Stimulated activated CD8-positive, alpha-beta memory T cell treated with anti-CD3 and anti-CD28 coated beads, Interleukin-2, amount 100 ng/mL, for 48 hours (primary cell): ENCODE measurements at regions not wholly inside any gene's neighbourhood (a gene's known extent, or its start where the extent isn't known, plus 50 kb on each side); places are given as distances from the start of the nearest gene placed in this dataset.
"Not testable (repeated sequence)": the region's sequence is repeated elsewhere in the genome, so short reads cannot be mapped to it uniquely, and the experiment has no call there.

Experiments
- DNase-seq, 2 donors: peaks; one replicate each; pipeline ENCODE4 v3.0.0-alpha.2; 2020; ENCODE audit warnings: low read depth in 2 of 2

GRCh38 chr2:175356901-175357300 is 175.4 kb upstream of the ATP5MC3 start:
- DNase-seq: no peak

GRCh38 chr2:175355246-175355645 is 173.7 kb upstream of the ATP5MC3 start:
- no peak for DNase-seq

DNA sequence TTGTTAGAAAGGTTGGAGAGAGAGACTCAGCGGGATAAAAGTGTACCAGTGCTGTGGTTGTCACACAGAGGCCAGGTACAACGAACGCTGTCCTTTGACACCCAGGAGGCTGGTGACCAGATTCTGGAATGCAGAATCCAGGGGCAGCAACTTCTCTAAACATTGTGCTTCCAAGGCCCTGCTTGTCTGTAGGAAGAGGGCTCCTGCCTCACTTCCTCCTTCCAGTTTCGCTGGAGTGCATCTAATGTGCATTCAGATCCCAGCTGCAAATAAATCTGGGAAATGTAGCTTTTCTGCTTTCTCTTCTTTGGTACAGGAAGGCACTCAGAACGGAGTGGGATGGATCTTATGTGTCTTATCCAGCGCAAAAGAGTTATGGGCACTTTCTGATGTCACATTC is 171.8 kb upstream of the ATP5MC3 start:
- no peak for DNase-seq

DNA sequence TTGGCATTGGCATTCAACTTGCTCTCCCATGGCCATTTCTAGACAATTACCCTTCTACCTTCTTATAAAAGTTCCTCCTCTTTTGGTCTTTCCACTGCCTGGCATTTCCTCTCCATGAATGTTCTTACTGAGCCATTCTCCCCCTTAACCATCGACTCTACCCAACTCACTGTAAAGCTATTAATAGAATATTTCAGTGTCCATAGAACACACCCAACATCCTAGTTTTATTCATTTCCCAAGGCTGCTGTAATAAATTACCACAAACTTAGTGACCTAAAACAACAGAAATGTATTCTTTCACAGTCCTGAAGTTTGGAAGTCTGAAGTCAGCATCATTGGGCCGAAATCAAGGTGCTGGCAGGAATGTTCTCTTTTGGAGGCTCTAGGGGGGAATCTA is 170.0 kb upstream of the ATP5MC3 start:
- DNase-seq: no peak

DNA sequence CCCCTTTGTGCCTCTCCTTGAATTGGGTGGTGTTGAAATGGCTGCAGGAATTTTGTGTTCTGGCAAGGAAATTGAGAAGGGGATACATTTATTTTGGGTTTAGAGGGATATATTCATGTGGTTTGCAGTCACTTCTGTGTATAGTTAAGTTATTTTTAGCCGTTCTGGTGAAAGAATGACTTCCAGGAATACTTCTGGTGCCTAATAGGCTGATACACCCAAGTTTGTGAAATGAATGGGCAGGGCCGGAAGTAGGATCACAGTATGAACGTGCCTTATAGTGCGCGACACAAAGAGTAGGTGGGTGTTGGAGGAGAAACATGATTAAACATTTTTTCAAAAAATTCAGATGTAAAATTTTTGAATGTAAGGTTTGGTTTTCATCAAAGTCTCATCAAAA is 168.6 kb upstream of the ATP5MC3 start:
- no peak for DNase-seq

GRCh38 chr2:175342085-175342484 is 160.6 kb upstream of the ATP5MC3 start:
- DNase-seq: no peak

- no peak for DNase-seq
These were observed 148.7 kb upstream of the ATP5MC3 start for GRCh38 chr2:175330195-175330594.

DNA sequence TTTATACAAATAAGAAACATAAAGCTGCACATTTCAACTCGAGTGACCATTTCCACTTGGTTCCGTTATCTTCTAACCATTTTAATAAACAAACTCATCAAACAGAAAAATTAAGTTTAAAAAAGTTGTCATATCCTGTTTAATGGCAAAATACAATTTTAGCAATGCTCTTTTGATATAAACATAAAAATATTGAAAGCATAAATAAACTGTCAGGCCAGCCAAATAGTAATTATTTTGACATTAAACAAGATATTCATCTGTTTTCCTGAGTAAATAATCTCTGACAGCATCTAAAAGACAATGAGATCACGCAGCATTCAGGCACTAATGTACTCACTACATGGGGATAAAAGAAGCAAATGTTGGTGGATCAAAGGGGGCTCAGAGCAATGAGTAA is 145.3 kb upstream of the ATP5MC3 start:
- no peak for DNase-seq

- DNase-seq: not testable (repeated sequence)
These were observed 144.7 kb upstream of the ATP5MC3 start for GRCh38 chr2:175326164-175326563.

DNA sequence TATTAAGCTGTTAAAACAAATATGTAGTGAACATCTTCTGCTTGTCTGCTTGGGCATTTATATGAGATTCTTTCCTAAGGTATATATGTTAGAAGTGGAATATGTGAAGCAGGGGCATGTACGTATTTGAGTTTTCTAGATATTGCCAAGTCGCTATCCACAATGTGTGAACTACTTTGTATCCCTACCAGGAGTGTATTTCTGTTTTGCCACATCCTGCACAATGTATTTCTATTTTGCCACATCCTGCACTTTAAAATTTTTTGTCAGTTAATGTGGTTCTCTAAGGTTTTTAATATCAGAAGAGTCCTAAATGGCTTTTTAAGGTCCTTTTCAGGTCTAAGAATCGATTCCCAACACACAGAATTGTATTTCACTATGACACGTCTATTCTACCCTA is 141.7 kb upstream of the ATP5MC3 start:
- DNase-seq: no peak

DNA sequence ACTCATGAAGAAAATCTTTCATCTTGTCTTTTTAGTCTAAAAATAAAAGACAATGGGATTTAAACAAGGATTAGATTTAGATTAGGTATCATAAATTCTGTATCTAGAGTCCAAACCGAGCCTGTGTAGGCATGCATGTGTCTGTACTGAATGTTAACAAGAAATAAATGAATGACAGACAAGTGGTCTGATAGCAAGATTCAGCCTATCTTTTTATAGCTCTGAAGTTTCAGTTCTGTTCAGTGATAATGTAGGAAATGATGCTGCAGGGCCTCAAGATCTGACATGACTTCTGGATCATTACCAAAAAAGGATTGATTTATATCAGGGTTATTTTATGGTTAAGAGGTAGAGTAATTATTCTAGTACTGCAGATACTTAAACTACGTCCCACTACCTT is 137.0 kb upstream of the ATP5MC3 start:
- DNase-seq: no peak

- DNase-seq: no peak
These were observed 136.2 kb upstream of the ATP5MC3 start for GRCh38 chr2:175317751-175318150.

GRCh38 chr2:175312137-175312536 is 130.6 kb upstream of the ATP5MC3 start:
- DNase-seq: no peak

DNA sequence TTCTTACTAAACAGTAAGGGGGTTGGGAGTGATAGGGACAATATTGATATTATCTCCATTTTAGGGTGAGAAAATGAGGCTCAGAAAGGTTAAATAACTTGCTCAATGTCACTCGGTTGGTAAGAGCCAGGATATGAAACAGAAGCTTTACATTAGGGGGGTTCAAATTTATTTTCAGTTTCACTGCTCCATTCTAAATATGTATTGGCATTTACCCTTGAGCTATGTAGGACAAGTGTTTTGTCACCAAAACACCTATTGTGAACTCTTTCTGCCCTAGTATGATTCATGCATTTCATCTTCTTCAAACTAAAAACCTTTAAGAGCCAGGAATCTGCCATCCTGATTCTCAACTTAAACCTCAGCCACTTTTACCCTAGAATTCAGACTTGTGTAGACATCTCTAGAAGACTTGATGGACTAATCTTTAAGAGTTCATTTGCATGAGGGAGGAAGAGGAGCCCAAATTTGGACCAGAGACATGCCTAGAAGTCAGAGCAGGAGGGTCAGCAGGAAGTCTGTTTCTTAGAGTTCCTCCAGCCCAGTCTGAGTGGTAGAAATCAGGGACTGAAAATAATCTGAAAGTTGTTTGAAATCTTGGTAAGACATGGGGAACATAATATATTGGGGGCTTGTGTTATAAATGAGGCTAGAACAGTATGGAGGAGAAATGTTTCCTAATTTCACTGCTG is 129.4 kb upstream of the ATP5MC3 start:
- no peak for DNase-seq

DNA sequence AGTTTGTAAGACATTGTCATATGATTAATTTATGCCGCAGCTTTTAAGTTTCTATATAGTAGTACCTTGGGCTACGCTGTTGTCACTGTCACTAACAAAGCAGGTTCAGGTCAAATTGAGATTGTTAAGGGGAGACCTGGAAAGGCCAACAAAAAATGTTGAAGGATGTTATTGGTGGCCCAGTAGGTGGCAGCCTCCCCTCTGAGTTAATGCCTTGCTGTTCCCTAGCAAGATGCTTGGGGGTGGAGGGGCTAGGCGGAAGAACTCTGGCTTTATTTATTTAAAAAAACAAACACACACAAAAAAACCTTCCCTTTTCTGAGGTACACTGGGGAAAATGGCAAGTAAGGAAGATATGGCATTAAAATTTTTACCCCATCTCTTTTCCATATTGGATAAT is 128.3 kb upstream of the ATP5MC3 start:
- no peak for DNase-seq

GRCh38 chr2:175308005-175308404 is 126.5 kb upstream of the ATP5MC3 start:
- no peak for DNase-seq

- DNase-seq: no peak
These were observed 123.0 kb upstream of the ATP5MC3 start for GRCh38 chr2:175304541-175304940.

GRCh38 chr2:175293776-175294175 is 112.3 kb upstream of the ATP5MC3 start:
- no peak for DNase-seq

GRCh38 chr2:175293195-175293594 is 111.7 kb upstream of the ATP5MC3 start:
- no peak for DNase-seq

GRCh38 chr2:175282886-175283285 is 101.4 kb upstream of the ATP5MC3 start:
- DNase-seq: no peak

DNA sequence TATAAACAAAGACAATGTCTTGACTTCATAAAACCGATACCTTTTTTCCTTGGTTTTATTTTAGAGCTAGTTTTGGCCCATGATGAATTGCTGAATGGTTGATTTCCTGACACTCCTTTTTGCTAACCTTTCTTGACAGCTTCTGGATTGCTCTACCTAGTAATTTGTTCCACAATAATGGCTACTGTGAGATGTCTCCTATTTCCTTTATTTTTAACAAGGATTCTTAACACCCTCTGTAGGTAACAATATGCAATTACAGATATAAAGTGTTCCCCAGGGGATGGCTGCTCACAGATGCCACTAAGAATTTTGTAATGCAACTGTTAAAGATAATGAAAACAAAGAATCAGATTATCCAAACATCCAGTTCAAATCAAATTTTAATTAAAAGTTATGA is 100.8 kb upstream of the ATP5MC3 start:
- no peak for DNase-seq

DNA sequence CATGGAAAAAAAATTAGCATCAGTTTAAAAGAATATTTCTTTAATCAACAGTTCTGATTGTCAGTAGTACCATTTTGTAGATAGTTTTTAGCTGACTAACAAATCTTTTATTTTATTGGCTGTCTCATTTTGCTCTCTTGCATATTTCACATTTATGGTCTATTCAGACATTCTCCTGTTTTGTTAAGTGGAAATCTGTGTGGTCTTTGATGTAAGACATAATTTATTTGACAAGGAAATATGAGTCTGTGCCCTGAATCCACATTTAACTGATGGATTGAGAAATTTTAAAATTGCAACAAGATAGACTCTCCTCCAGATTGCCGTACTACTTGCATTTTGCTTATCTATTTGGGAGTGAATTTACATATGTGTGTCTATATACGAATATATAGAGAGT is 96.3 kb upstream of the ATP5MC3 start:
- no peak for DNase-seq

GRCh38 chr2:175275539-175275938 is 94.0 kb upstream of the ATP5MC3 start:
- no peak for DNase-seq

DNA sequence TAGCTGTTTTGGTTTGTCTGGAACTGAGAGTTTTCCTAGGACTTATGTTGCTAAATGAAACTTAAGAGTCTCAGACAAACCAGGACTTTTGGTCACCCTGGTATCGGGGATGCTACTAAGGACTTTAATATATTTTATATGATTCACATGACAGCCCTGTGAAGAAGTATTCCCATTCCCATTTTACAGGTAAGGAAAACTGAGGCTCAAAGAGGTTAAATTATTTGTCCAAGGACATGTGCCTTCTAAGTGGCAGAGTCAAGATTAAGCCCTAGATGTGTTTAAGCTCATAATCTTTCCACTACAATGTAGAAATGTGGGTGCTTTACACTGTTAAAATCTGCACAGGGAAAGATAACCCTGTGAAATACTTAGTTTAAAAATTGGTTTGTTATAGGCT is 77.7 kb upstream of the ATP5MC3 start:
- DNase-seq: no peak
